ENCODE measurements at regions not wholly inside any gene's neighbourhood (a gene's known extent, or its start where the extent isn't known, plus 50 kb on each side); places are given as distances from the start of the nearest gene placed in this dataset.

DNA sequence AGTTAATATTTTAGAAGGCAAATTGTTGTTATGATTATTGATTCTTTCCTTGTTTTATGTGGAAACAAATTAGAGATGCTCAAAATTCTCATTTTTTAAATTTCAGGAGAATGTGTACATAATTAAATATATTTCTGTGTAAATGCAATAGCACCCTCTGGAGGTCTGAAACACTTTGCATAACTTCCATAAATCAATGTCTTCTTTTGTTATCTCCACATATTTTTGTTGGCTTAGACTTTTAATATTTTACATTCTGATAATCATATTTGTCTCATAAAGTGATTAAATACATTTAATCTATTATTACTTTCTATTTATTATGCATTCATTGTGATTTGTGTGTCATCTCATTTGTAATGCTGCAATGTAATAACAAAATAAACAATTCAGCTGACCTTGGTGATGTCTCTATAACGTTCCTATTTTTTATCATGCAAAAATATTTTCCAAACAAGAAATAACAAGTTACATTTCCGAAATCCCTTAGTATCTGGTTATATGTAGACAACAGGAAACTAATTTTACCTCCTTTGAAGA, 201.8 kb upstream of the GALNT5 start:
- TF ChIP-seq TEAD4 (IDR thresholded peaks at IDR 0.05) (no peak), CEBPB (IDR thresholded peaks at IDR 0.05) (no peak), YY1 (IDR thresholded peaks at IDR 0.05; ENCODE audit: low read depth) (no peak), ZBTB7A (IDR thresholded peaks at IDR 0.05; ENCODE audit: low read depth) (no peak), EGR1 (IDR thresholded peaks at IDR 0.05) (no peak)
- TF ChIP-seq, protein P1, sequence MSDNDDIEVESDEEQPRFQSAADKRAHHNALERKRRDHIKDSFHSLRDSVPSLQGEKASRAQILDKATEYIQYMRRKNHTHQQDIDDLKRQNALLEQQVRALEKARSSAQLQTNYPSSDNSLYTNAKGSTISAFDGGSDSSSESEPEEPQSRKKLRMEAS (IDR thresholded peaks at IDR 0.05): no peak
